Adrenal gland (tissue), 5 donors: ENCODE measurements at regions not wholly inside any gene's neighbourhood (a gene's known extent, or its start where the extent isn't known, plus 50 kb on each side); places are given as distances from the start of the nearest gene placed in this dataset.

Source experiments
- POLR2A ChIP-seq, 2 donors: fragments of 450-650 bp; IDR thresholded peaks; one replicate each; pipeline ENCODE4 v1.6.1; 2017; ENCODE audit warnings: antibody characterized with exemption in 2 of 2, mild to moderate bottlenecking in 2 of 2, moderate library complexity in 1 of 2
- TF ChIP-seq, protein P1 (sequence below), 6 experiments: fragments of 450-650 bp in 4 of 6; fragments of 200-600 bp in 2 of 6; sonication (generic) in 1 of 6; IDR thresholded peaks; 1 replicate in 5 of 6; 2 replicates in 1 of 6; pipeline versions ENCODE4 v1.5.1 to v1.8.0; 2016 to 2021; ENCODE audit warnings: antibody characterized with exemption in 6 of 6, mild to moderate bottlenecking in 2 of 6, moderate library complexity in 1 of 6
- donor health status: DM: no; HTN: no; CAD: no.

DNA sequence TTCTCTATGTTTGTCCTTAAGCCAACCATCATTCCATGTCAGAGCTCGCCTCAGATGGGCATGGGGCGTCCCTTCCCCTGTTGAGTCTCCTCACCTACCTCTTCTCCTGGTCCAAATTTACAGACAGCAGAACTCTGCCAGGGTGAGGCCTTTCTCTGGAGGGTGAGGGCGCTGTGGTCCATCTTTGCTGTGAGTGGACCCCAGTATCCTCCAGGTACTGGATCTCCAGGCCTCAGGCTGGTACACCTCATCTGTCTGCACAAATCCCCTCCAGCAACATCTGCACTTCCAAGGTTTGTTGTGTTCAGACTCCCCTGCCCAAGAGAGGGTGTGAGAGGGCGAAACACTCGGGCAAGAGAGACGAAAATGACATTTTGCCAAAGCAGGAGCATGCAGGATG, 63.9 kb upstream of the EDAR start:
- TF ChIP-seq, protein P1, sequence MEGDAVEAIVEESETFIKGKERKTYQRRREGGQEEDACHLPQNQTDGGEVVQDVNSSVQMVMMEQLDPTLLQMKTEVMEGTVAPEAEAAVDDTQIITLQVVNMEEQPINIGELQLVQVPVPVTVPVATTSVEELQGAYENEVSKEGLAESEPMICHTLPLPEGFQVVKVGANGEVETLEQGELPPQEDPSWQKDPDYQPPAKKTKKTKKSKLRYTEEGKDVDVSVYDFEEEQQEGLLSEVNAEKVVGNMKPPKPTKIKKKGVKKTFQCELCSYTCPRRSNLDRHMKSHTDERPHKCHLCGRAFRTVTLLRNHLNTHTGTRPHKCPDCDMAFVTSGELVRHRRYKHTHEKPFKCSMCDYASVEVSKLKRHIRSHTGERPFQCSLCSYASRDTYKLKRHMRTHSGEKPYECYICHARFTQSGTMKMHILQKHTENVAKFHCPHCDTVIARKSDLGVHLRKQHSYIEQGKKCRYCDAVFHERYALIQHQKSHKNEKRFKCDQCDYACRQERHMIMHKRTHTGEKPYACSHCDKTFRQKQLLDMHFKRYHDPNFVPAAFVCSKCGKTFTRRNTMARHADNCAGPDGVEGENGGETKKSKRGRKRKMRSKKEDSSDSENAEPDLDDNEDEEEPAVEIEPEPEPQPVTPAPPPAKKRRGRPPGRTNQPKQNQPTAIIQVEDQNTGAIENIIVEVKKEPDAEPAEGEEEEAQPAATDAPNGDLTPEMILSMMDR (IDR thresholded peaks at IDR 0.05) = no peak
- no peak for TF ChIP-seq POLR2A (IDR thresholded peaks at IDR 0.05)
